Loucy (cell line): ENCODE measurements at regions not wholly inside any gene's neighbourhood (a gene's known extent, or its start where the extent isn't known, plus 50 kb on each side); places are given as distances from the start of the nearest gene placed in this dataset.
A peak's percentile ranks its signal among the peaks of the same experiment; 100 is the strongest.

ENCODE experiments used
- H2AFZ ChIP-seq: fragments of 200-600 bp; sonication (generic); 2 replicates; pipeline ENCODE4 v1.6.0; 2016; ENCODE audit warnings: antibody characterized with exemption, mild to moderate bottlenecking, low read length, moderate library complexity
- H3F3A ChIP-seq: fragments of 200-600 bp; 2 replicates; pipeline ENCODE4 v1.6.0; 2016; ENCODE audit warnings: antibody characterized with exemption, low read depth, mild to moderate bottlenecking
- H3K27me3 ChIP-seq: fragments of 200-600 bp; sonication (generic); 2 replicates; pipeline ENCODE4 v1.6.1; 2014; ENCODE audit warnings: low read length, mild to moderate bottlenecking; ENCODE audit not compliant: insufficient read depth, poor library complexity, severe bottlenecking
- H3K36me3 ChIP-seq: fragments of 200-600 bp; sonication (generic); 2 replicates; pipeline ENCODE4 v1.6.1; 2016; ENCODE audit warnings: low read length; ENCODE audit not compliant: insufficient read depth
- H3K4me1 ChIP-seq: fragments of 200-600 bp; sonication (generic); 2 replicates; pipeline ENCODE4 v1.5.1; 2014; ENCODE audit warnings: low read length, mild to moderate bottlenecking; ENCODE audit not compliant: insufficient read depth, poor library complexity, severe bottlenecking
- H3K4me2 ChIP-seq: fragments of 200-600 bp; sonication (generic); 2 replicates; pipeline ENCODE4 v1.6.0; 2014; ENCODE audit warnings: antibody characterized with exemption, low read length, low read depth, mild to moderate bottlenecking; ENCODE audit not compliant: poor library complexity, severe bottlenecking
- H3K4me3 ChIP-seq: fragments of 200-600 bp; sonication (generic); 2 replicates; pipeline ENCODE4 v1.5.1; 2014; ENCODE audit warnings: low read length, mild to moderate bottlenecking, mixed read lengths; ENCODE audit not compliant: poor library complexity, severe bottlenecking
- H3K79me2 ChIP-seq: fragments of 200-600 bp; sonication (generic); 2 replicates; pipeline ENCODE4 v1.6.1; 2014; ENCODE audit warnings: low read length; ENCODE audit not compliant: insufficient read depth
- H3K9ac ChIP-seq: fragments of 200-600 bp; sonication (generic); 2 replicates; pipeline ENCODE4 v1.6.0; 2014; ENCODE audit warnings: mild to moderate bottlenecking, low read depth, low read length, moderate library complexity; ENCODE audit not compliant: poor library complexity, severe bottlenecking
- H3K9me2 ChIP-seq: fragments of 200-600 bp; sonication (generic); replicated peaks from 2 replicates; pipeline ENCODE4 v1.6.1; 2016; ENCODE audit warnings: low read depth, low read length, mixed read lengths
- H3K9me3 ChIP-seq: fragments of 200-600 bp; sonication (generic); 2 replicates; pipeline ENCODE4 v1.6.1; 2014; ENCODE audit warnings: mild to moderate bottlenecking, antibody characterized with exemption, low read length, low read depth; ENCODE audit not compliant: insufficient read depth
- H4K20me1 ChIP-seq: fragments of 200-600 bp; sonication (generic); 2 replicates; pipeline ENCODE4 v1.6.0; 2014; ENCODE audit warnings: antibody characterized with exemption, low read length, mild to moderate bottlenecking; ENCODE audit not compliant: insufficient read depth, poor library complexity, severe bottlenecking
- CTCF ChIP-seq: fragments of 200-600 bp; sonication (generic); conservative IDR thresholded peaks from 2 replicates; pipeline ENCODE4 v1.5.1; 2014; ENCODE audit warnings: mild to moderate bottlenecking, antibody characterized with exemption, low read length
- EZH2phosphoT487 ChIP-seq: fragments of 200-600 bp; IDR thresholded peaks from 2 replicates; pipeline ENCODE4 v1.6.1; 2018; ENCODE audit warnings: antibody characterized with exemption, mild to moderate bottlenecking, moderate library complexity, borderline replicate concordance

GRCh38 chr2:123732563-123732962 lies 292.5 kb upstream of the CNTNAP5 start:
- TF ChIP-seq EZH2phosphoT487 (no peak), CTCF (no peak)
- Histone ChIP-seq H3F3A (no peaks in the 10 kb centered on the region), H3K9ac (no peak overlapping the region), H3K4me3 (no peak overlapping the region), H3K27me3 (no peaks in the 10 kb centered on the region), H3K4me2 (no peak overlapping the region), H3K79me2 (no peaks in the 10 kb centered on the region), H3K9me2 (no peaks in the 10 kb centered on the region), H2AFZ (0 out of 2 replicates have a peak overlapping the region, but pooled peaks have one; percentile 34), H4K20me1 (no peaks in the 10 kb centered on the region), H3K4me1 (no peaks in the 10 kb centered on the region), H3K9me3 (no peaks in the 10 kb centered on the region; the same call in 1 of the 2 replicates), H3K36me3 (no peaks in the 10 kb centered on the region)

GRCh38 chr2:123737371-123737770 lies 287.7 kb upstream of the CNTNAP5 start:
- Histone ChIP-seq H3K9me2 (no peaks in the 10 kb centered on the region), H3K79me2 (no peaks in the 10 kb centered on the region), H3K36me3 (no peaks in the 10 kb centered on the region), H2AFZ (no peak overlapping the region), H3K4me1 (peaks cover 10% of the 10 kb centered on the region), H3K27me3 (no peaks in the 10 kb centered on the region), H4K20me1 (no peaks in the 10 kb centered on the region), H3K4me3 (no peak overlapping the region), H3F3A (no peaks in the 10 kb centered on the region), H3K9me3 (no peaks in the 10 kb centered on the region; the same call in 1 of the 2 replicates), H3K4me2 (no peak overlapping the region), H3K9ac (no peak overlapping the region)
- no peak for TF ChIP-seq EZH2phosphoT487
- TF ChIP-seq CTCF = no peak

- Histone ChIP-seq H3K9ac (no peak overlapping the region), H3K9me3 (no peaks in the 10 kb centered on the region; the same call in 1 of the 2 replicates), H3F3A (no peaks in the 10 kb centered on the region; the same call in 1 of the 2 replicates), H2AFZ (peak overlapping the region; percentile 40), H3K79me2 (no peaks in the 10 kb centered on the region), H3K4me1 (peaks cover 10% of the 10 kb centered on the region), H3K4me3 (peak overlapping the region; percentile 6), H3K4me2 (peak overlapping the region; percentile 33), H4K20me1 (no peaks in the 10 kb centered on the region), H3K36me3 (no peaks in the 10 kb centered on the region), H3K9me2 (no peaks in the 10 kb centered on the region), H3K27me3 (no peaks in the 10 kb centered on the region)
- TF ChIP-seq CTCF (no peak), EZH2phosphoT487 (no peak)
These were observed 286.4 kb upstream of the CNTNAP5 start for GRCh38 chr2:123738643-123739042.
